Left ventricle myocardium superior (tissue), 1 donor: ENCODE measurements at regions not wholly inside any gene's neighbourhood (a gene's known extent, or its start where the extent isn't known, plus 50 kb on each side); places are given as distances from the start of the nearest gene placed in this dataset.
"Not testable (repeated sequence)": the region's sequence is repeated elsewhere in the genome, so short reads cannot be mapped to it uniquely, and the experiment has no call there.

Source experiments
- ATAC-seq: fragments of 200-7000 bp; cut with Tn5 transposase; one replicate; pipeline ENCODE4 v1.9.1; 2020; ENCODE audit warnings: mild to moderate bottlenecking, moderate library complexity
- DNase-seq: peaks from one replicate; pipeline ENCODE4 v3.0.0-alpha.2; 2020
- intact Hi-C: fragments of 100-400 bp; cut with micrococcal nuclease; formaldehyde crosslinking; loops from one replicate; pipeline ENCODE4 v1.11.0; 2022
- donor health status: DM: no; HTN: yes; CAD: no; lungs with severe emphysema.

- ATAC-seq (no peak), DNase-seq (no peak)
- intact Hi-C loops, result loop anchor here (10.0 kb wide), 1 partner anchor 139 kb away; no protein-coding TSS in a partner anchor
These were observed 125.5 kb upstream of the HAND1 start for GRCh38 chr5:154603485-154603884.

GRCh38 chr5:154603011-154603410 is 125.0 kb upstream of the HAND1 start:
- intact Hi-C loops, result loop anchor here (10.0 kb wide), 1 partner anchor 138 kb away; no protein-coding TSS in a partner anchor
- DNase-seq (no peak), ATAC-seq (no peak)

DNA sequence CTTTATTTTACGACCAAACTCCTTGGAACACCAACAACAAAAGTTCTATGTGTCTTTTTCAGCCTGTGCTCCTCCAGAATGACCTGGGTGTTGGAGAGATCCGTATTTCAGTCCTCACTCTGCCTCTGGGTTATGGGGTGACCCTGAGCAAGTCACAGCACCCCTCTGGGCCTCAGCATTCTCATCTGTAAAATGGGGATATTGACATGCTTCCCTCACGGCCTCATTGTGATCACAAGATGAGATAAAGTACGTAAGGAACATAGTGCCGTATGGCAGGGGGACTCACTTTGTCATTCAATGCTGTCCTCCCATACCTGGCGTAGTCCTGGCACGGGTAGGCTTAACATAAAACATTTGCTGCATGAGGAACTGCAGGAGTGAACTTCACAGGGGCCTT is 123.0 kb upstream of the HAND1 start:
- intact Hi-C loops, result loop anchor here (10.0 kb wide), 1 partner anchor 136 kb away; no protein-coding TSS in a partner anchor
- ATAC-seq (no peak), DNase-seq (no peak)

DNA sequence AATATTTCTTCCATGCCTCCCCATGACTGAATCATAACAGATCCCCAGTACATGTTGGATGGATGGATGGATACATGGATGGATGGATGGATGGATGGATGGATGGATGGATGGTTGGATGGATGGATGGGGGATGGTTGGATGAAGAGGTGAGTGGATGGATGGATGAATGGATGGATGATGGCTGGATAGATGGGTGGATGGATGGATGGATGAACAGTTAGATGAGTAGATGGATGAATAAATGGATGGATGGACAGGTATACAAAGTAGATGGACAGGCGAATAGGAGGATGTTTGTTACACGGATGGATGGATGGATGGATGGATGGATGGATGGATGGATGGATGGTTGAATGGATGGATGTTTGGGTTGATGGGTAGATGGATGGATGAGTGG is 120.0 kb upstream of the HAND1 start:
- no peak for ATAC-seq
- DNase-seq, result no peak
- intact Hi-C loops, result no loop called here

GRCh38 chr5:154596844-154597243 is 118.8 kb upstream of the HAND1 start:
- ATAC-seq, intact Hi-C loops: not testable (repeated sequence)

GRCh38 chr5:154595662-154596061 is 117.6 kb upstream of the HAND1 start:
- ATAC-seq, result no peak
- no peak for DNase-seq
- intact Hi-C loops, result no loop called here

More at GRCh38 chr5:154596844-154597243, 118.8 kb upstream of the HAND1 start:
- DNase-seq, result not testable (repeated sequence)

- intact Hi-C loops, result no loop called here
- ATAC-seq (no peak), DNase-seq (no peak)
These were observed 115.8 kb upstream of the HAND1 start for GRCh38 chr5:154593796-154594195.

DNA sequence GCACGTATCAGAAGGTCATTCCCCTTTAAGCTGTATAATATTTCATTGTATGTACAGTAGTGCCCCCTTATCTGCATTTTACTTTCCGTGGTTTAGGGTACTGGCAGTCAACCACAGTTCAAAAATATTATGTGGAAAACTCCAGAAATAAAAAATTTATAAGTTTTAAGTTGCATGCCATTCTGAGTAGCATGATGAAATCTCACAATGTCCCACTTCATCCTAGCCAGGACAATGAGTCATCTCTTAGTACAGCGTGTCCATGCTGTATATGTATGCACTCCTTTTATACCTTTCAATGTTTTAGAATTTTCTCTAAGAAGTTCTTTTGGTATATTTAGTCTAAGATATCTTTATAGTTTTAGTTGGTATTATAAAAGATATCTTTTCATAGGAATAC is 115.0 kb upstream of the HAND1 start:
- intact Hi-C loops, result no loop called here
- no peak for DNase-seq
- peak; percentile 29 for ATAC-seq

- intact Hi-C loops, result no loop called here
- ATAC-seq (no peak), DNase-seq (no peak)
These were observed 112.2 kb upstream of the HAND1 start for GRCh38 chr5:154590093-154590724.

DNA sequence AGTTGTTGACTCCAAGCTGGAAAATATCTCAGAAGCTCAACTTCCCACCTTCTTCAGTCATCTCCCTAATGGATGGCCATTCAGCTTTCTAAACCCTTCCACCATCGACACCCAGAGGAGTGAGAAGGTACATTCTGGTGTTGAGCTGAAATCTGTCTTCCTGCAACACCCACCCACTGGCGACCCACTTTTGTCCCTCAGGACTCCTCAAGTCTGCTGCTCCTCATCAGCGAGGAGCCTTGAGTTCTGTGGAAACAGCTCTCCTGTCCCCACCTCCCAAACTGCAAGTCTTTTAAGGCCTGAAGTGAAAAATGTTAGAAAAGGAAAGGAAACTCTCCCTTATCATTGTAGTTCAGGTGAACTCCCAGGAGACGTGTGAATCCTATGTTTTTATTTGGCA is 111.5 kb upstream of the HAND1 start:
- DNase-seq (no peak), ATAC-seq (no peak)
- intact Hi-C loops, result no loop called here

DNA sequence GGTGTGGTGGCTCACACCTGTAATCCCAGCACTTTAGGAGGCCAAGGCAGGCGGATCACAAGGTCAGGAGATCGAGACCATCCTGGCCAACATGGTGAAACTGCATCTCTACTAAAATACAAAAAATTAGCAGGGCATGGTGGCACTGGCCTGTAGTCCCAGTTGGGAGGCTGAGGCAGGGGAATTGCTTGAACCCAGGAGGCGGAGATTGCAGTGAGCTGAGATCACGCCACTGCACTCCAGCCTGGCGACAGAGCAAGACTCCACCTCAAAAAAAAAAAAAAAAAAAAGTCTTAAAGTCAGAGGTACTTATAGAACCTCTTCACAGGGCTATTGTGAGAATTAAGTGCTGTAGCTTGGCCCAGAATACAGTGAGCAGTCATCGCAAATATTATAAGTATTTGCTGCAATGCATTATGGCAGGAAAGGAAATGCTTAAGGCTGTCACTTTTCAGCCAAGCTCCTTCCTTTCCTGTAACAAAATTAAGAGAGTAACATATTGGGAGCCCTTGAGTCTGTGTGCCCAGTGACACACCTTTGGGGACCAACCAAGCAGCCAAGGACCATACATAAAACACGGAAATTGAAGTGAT is 110.9 kb upstream of the HAND1 start:
- DNase-seq, intact Hi-C loops, ATAC-seq: not testable (repeated sequence)

DNA sequence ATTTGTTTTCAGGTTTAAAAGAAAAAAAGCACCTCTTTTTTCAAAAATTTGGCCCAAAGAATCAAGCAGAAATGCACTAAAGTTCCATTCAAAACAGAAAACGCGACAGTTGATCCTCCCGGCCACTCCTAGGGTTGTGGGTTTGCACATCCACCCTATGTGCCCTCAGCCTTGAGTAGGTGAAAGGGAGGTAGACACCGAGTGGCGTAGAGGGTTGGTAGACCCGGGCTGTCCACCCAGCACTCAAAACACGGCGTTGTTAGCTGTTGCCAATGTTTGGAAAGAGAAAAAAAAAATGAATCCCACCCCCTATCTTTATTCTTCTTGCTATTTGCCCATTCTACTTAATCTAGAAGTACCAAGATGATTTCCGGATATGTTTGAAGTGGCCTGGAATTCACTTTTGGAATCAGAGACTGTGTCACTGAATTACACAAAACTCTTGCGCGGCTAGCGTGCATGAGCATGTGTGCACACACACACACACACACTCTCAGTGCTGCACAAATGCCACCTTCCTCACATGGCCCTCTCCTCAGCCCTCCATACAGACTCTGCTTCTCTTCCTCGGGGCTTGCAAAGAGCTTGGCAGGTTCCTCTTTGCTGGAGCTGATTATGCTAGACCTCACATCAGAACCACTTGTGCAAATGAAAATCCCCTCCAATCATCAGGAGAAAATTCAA is 110.2 kb upstream of the HAND1 start:
- DNase-seq, result no peak
- intact Hi-C loops, result no loop called here

DNA sequence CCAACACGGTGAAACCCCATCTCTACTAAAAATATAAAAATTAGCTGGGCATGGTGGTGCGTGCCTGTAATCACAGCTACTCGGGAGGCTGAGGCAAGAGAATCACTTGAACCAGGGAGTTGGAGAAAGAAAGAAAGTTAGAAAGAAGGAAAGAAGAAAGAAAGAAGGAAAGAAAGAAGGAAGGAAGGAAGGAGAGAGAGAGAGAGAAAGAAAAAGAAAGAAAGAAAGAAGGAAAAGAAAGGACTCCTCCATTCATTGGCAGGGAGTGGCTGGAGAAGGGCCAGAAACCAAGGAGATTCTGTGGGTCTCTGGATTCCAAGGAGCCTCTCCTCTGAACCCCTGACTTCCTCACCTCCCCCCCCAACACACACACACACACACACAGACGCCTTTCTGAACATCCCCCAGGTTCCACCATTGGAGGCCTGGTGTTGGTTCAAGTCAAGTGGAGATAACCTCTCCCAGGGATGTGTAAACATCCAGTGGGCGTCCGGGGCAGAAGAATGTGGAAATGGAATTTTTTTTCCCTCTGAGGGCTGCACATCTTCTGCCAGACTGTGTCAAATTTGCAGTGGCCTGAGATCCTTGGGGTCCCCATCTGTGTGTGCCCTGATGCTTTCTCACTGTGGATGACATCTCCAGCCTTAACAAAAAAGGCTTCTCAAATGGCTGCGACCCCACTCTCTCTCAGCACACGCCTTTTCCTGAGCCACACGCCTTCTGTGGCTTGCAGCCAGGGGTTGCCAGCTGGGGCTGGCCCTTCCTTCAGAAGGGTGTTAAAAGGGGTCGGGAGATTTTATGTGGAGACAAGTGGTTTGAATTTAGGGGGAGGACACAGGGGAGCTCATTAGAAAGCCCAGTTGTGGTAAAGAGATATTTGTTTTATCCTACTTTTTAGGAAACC is 109.3 kb upstream of the HAND1 start:
- no peak for DNase-seq
- intact Hi-C loops, result no loop called here
- ATAC-seq, result no peak

More for the DNA sequence above, 110.2 kb upstream of the HAND1 start:
- no peak for ATAC-seq

DNA sequence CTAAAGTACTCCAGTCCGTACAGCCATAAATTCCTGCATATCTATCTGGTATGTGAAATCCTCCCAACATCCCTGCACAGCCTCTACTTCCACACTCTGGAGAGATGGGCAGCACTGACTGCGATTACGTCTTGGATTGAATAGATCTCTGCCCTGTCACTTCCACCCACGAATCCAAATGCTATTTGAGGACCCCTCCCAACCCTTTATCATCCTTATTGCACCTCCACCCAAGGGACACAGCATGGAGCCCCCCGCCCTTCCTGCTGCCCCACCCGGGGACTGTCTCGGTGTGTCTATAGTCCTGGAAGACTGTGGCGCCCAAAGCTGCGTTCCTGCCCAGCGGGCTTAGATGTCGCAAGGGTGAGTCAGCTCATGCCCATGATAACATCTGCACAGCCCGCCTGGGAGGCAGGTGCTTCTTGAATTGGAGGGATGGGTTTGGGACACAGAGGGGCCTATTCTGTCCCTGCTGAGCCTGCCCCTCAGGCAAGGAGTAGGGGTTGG is 105.7 kb upstream of the HAND1 start:
- DNase-seq (no peak), ATAC-seq (no peak)
- intact Hi-C loops, result no loop called here

- ATAC-seq (no peak), DNase-seq (no peak)
- intact Hi-C loops, result no loop called here
These were observed 102.4 kb upstream of the HAND1 start for GRCh38 chr5:154580422-154580821.

DNA sequence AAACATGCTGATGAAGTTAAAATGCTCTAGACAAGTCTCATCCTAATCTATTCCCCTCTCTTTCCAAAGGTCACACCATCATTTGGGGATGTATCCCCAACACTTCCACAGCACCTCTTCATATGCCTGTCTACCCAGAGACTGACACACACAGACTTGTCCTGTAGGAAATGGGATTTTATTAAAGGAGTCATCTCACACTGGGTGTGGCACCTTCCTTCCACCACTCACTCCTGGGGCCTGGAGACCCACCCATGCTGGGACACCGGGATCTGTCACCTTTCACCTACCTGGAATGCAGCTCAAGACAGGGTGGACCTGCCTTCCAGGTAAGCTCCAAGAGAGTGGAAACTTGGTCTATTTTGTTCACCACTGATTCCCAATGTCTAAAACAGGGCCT is 99.4 kb upstream of the HAND1 start:
- no peak for ATAC-seq
- no peak for DNase-seq
- intact Hi-C loops, result no loop called here

DNA sequence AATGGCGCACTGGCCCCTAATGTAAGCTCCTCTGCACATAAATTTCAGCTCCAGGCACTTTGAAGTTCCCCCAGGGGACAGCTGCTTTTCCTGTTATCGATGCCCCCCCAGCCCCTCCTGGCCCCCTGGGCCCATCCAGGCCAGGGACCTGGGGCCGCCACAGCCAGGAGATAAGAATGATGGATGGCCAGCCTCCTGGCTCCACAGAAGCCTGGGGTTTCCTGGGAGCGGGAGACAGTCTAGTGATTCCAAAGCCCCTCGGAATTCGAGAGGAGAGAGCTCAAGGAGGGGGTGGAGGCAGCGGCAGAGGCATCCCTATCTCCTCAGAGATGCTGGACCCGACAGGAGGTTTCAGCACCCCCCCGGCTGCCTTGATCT is 98.4 kb upstream of the HAND1 start:
- no peak for ATAC-seq
- DNase-seq, result no peak
- intact Hi-C loops, result no loop called here

DNA sequence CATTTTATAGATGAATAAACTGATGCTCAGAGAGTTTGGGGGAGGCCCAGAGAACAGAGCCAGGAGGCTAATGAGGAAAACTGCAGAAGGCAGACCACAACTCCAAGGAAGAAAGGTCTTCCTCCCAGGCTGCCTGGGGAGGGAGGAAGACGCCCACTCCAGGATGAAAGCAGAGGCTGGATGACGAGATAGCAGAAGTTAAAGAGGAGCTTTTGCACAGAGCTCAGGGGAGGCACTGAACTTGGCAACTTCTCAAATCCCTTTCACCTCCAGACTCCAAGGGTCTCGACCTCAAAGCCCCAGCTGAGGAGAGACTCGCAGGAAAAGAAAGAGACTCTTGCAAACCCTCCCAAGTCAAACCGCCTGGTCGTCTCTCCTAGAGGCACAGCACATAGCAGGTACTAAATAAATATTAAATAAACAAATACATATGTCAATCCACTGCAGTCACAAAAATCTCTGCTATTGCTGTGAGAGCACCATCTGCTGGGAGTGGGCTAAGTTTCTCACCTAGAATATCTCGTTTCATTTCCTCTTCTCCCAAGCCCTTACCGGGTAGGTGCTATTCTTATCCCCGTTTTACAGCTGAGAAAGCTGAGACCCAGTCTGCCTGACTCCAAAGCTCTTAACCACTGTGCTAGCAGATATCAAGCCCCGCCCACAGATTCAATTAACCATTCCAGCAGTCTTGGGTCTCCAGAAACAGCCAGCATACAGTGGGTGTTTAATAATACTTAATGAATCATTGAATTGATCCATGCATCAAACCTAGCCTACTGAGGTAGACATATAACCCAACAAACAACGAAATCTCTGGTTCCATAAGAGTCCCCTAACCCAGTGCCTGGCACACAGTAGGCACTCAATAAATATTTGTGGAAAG is 97.8 kb upstream of the HAND1 start:
- DNase-seq (no peak), ATAC-seq (no peak)
- intact Hi-C loops, result no loop called here
